ENCODE measurements at regions not wholly inside any gene's neighbourhood (a gene's known extent, or its start where the extent isn't known, plus 50 kb on each side); places are given as distances from the start of the nearest gene placed in this dataset.

- TF ChIP-seq CTCF (IDR thresholded peaks at IDR 0.05) (no peak), POLR2AphosphoS5 (IDR thresholded peaks at IDR 0.05) (no peak), EP300 (IDR thresholded peaks at IDR 0.05; ENCODE audit: low read depth) (no peak), POLR2A (IDR thresholded peaks at IDR 0.05) (no peak)
These were observed 430.1 kb downstream of the GBA3 start for GRCh38 chr4:23122666-23123400.

Data from transverse colon (tissue), 4 donors.